Neural crest cell (in vitro differentiated cells): ENCODE measurements at regions not wholly inside any gene's neighbourhood (a gene's known extent, or its start where the extent isn't known, plus 50 kb on each side); places are given as distances from the start of the nearest gene placed in this dataset.

ENCODE experiments used
- DNase-seq: peaks from one replicate; pipeline ENCODE4 v3.0.0; 2021; ENCODE audit warnings: low read depth, mixed read lengths, low spot score
- H3K27ac Mint-ChIP-seq: one replicate; pipeline ENCODE4 v1.8.0; 2021; ENCODE audit warnings: mild to moderate bottlenecking, mixed read lengths; ENCODE audit not compliant: unreplicated experiment
- H3K27me3 Mint-ChIP-seq: 2 replicates; pipeline ENCODE4 v1.8.0; 2021; ENCODE audit warnings: low read depth, mild to moderate bottlenecking, mixed read lengths
- H3K36me3 Mint-ChIP-seq: 2 replicates; pipeline ENCODE4 v1.8.0; 2021; ENCODE audit warnings: low read depth, mild to moderate bottlenecking, mixed read lengths
- H3K4me1 Mint-ChIP-seq: 2 replicates; pipeline ENCODE4 v1.8.0; 2021; ENCODE audit warnings: mixed read lengths
- H3K4me3 Mint-ChIP-seq: one replicate; pipeline ENCODE4 v1.8.0; 2021; ENCODE audit warnings: mild to moderate bottlenecking, mixed read lengths
- H3K9me3 Mint-ChIP-seq: 2 replicates; pipeline ENCODE4 v1.8.0; 2021; ENCODE audit warnings: mixed read lengths
- TF ChIP-seq, protein P1 (sequence below): fragments of 200-600 bp; sonication (generic); conservative IDR thresholded peaks from 2 replicates; pipeline ENCODE4 v1.5.0; 2021; ENCODE audit warnings: antibody characterized with exemption, mild to moderate bottlenecking

DNA sequence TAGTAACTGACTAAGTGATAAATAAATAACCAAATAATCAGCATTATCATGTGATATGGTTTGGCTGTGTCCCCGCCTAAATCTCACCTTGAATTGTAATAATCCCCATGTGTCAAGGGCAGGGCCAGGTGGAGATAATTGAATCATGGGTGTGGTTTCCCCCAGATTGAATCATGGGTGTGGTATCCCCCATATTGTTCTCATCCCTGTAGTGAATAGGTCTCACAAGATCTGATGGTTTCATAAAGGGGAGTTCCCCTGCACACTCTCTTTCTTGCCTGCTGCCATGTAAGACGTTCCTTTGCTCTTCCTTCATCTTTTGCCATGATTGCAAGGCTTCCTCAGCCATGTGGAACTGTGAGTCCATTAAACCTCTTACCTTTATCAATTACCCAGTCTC, 72.1 kb upstream of the NRP1 start:
- Mint-ChIP-seq H3K27ac (no peak overlapping the region), H3K4me1 (no peaks in the 10 kb centered on the region), H3K9me3 (no peaks in the 10 kb centered on the region), H3K36me3 (no peaks in the 10 kb centered on the region), H3K27me3 (no peaks in the 10 kb centered on the region), H3K4me3 (no peak overlapping the region)
- no peak for DNase-seq
- TF ChIP-seq, protein P1, sequence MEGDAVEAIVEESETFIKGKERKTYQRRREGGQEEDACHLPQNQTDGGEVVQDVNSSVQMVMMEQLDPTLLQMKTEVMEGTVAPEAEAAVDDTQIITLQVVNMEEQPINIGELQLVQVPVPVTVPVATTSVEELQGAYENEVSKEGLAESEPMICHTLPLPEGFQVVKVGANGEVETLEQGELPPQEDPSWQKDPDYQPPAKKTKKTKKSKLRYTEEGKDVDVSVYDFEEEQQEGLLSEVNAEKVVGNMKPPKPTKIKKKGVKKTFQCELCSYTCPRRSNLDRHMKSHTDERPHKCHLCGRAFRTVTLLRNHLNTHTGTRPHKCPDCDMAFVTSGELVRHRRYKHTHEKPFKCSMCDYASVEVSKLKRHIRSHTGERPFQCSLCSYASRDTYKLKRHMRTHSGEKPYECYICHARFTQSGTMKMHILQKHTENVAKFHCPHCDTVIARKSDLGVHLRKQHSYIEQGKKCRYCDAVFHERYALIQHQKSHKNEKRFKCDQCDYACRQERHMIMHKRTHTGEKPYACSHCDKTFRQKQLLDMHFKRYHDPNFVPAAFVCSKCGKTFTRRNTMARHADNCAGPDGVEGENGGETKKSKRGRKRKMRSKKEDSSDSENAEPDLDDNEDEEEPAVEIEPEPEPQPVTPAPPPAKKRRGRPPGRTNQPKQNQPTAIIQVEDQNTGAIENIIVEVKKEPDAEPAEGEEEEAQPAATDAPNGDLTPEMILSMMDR, result no peak

DNA sequence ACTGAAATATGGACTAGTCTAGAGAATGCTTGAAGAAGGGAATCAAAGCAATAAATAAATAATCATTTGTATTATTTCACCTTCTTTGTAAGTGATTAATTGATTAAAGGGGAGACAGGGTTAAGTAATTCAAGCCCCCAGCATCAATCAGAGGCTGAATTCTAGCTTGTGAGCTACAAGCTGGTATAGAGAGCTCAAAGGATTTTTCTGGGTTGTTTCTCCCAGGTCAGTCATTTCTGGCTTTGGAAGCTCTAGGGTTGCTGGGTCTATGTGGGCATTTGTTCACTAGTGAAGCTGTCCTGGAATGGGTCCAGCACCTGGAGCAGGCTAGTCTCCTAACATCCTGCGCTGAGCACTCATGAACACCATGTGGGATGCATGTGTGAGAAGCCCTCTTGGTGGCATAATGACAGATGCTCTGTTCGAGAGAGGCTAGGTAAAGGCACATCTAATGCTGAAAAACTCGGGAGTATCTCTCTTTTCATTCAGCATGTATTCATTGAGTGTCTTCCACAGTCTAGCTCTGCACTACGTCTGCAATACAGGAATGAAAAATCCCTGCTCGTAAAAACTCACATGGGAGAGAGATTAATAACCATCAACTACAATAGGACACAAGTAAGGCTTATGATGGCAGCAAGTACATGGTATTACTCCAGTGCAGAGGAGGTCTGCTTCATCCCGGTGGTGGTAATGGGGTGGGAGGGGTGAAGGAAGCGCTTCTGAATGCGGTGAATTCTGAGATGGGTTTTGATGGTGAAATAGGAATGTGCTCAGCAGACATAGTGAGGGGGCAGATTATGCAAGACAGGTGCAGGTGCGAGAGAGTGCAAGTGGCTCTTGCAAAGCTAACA, 68.0 kb upstream of the NRP1 start:
- Mint-ChIP-seq H3K27me3 (no peaks in the 10 kb centered on the region), H3K4me1 (no peaks in the 10 kb centered on the region), H3K4me3 (no peak overlapping the region), H3K36me3 (no peaks in the 10 kb centered on the region), H3K9me3 (peaks cover 7% of the 10 kb centered on the region), H3K27ac (peak overlapping the region; percentile 16)
- DNase-seq, result no peak
- TF ChIP-seq, protein P1, result no peak

DNA sequence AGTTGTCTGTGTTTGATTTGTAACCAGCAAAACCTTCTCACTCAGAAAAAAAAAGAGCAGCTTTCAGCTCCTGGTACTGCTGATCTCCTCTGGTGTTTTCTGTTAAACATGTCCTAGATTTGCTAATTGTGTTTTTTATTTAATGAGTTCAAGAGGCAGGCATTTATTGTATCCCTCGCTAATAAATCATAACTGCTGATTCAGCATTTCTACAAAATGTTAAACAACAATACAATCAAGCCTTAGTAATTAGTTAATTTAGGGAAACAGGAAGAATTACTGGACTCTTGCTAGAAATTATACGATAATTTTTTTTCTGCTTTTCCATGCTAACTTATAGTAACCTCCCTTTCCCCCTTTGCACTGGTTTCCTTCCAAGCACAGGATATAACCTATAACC, 66.8 kb upstream of the NRP1 start:
- no peak overlapping the region for H3K4me3 Mint-ChIP-seq
- no peak for DNase-seq
- H3K4me1 Mint-ChIP-seq, result no peaks in the 10 kb centered on the region
- no peak overlapping the region for H3K27ac Mint-ChIP-seq
- H3K27me3 Mint-ChIP-seq, result no peaks in the 10 kb centered on the region
- TF ChIP-seq, protein P1, result no peak
- H3K9me3 Mint-ChIP-seq, result peaks cover 13% of the 10 kb centered on the region
- no peaks in the 10 kb centered on the region for H3K36me3 Mint-ChIP-seq

DNA sequence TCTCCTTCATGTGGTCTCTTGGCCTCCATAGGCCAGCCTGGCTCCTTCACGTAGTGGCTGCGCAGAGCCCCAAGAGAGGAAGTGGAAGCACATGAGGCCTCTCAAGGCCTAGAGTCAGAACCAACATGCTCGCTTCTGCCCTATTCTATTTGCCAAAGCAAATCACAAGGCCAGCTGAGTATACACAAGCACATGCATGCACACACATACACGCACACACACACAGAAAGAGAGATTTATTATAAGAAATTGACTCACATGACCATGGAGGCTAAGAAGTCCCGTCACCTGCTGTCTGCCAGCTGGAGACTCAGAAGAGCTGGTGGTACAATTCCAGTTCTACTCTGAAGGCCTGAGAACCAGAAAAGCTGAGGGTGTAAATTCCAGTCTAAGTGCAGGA, 64.3 kb upstream of the NRP1 start:
- no peak for DNase-seq
- H3K27ac Mint-ChIP-seq, result no peak overlapping the region
- no peaks in the 10 kb centered on the region for H3K36me3 Mint-ChIP-seq
- TF ChIP-seq, protein P1, result no peak
- H3K9me3 Mint-ChIP-seq, result peaks cover 13% of the 10 kb centered on the region
- no peaks in the 10 kb centered on the region for H3K4me1 Mint-ChIP-seq
- H3K27me3 Mint-ChIP-seq, result no peaks in the 10 kb centered on the region
- H3K4me3 Mint-ChIP-seq, result no peak overlapping the region

DNA sequence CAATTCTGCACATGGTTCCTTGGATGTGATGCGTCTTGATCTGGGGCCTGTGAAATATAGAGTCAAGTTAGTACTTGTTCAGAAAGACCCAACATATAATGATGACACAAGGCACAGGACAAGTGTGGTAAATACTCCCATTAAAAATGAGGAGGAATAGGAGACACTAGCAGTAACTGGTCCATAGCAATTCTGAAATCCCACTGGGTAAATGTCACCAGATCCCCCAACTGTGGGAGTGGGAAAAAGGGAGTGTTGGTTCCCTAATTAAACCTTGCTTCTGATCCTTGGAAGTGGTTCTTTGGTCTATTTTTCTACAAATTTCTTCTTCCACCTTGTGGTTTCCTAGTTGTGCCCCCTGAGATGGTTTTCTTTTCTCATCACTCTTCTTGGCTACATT, 62.5 kb upstream of the NRP1 start:
- Mint-ChIP-seq H3K9me3 (peaks cover 13% of the 10 kb centered on the region), H3K4me3 (no peak overlapping the region), H3K4me1 (no peaks in the 10 kb centered on the region), H3K27ac (no peak overlapping the region), H3K36me3 (no peaks in the 10 kb centered on the region), H3K27me3 (no peaks in the 10 kb centered on the region)
- DNase-seq, result no peak
- TF ChIP-seq, protein P1, result no peak
